NCI-H2171 (cell line): ENCODE measurements at regions not wholly inside any gene's neighbourhood (a gene's known extent, or its start where the extent isn't known, plus 50 kb on each side); places are given as distances from the start of the nearest gene placed in this dataset.
A peak's percentile ranks its signal among the peaks of the same experiment; 100 is the strongest.

Source experiments
- DNase-seq: peaks from one replicate; lab custom pipeline; 2025; lab: John Stamatoyannopoulos, UW

DNA sequence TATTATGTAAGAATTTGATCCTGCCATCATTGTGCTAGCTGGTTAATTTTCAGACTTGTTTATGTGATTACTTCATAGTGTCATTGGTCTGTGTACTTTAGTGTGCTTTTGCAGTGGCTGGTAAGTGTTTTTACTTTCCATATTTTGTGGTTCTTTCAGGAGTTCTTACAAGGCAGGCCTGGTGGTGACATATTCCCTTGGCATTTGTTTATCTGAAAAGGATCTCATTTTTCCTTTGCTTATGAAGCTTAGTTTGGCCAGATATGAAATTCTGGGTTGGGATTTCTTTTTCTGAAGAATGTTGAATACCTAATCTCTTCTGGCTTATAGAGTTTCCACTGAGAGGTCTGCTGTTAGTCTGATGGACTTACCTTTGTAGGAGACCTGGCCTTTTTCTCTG lies 72.8 kb upstream of the MC4R start:
- no peak for DNase-seq

GRCh38 chr18:60446821-60447220 lies 74.2 kb upstream of the MC4R start:
- peak; percentile 96 for DNase-seq

DNA sequence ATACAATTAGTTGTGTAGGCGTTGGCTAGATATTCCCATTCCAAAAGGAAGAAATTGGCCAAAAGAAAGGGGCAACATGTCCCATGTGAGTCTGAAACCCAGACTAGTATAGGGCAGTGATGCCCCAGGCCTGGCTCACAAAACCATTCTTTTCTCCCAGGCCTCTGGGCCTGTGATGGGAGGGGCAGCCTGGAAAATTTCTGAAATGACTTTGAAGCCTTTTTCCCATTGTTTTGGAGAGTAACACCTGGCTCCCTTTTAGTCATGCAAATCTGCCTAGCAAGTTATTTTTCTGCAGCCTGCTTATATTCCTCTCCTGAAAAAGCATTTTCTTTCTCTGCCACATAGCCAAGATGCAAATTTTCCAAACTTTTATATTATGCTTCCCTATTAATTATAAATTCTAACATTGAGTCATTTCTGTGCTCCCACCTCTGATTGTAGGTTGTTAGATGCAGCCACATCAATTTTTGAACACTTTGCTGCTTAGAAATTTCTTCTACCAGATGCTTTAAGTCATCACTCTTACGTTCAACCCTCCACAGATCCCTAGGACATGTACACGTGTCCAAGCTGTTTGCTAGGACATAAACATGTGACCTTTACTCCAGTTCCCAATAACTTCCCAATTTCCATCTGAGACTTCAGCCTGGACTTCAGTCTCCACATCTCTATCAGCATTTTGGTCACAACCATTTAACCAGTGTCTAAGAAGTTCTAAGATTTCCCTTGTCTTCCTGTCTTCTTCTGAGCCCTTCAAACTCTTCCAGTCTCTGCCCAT lies 76.1 kb upstream of the MC4R start:
- DNase-seq, result no peak

GRCh38 chr18:60452421-60452820 lies 79.8 kb upstream of the MC4R start:
- DNase-seq, result no peak

GRCh38 chr18:60466677-60467076 lies 94.1 kb upstream of the MC4R start:
- no peak for DNase-seq

- no peak for DNase-seq
These were observed 97.0 kb upstream of the MC4R start for GRCh38 chr18:60469387-60470100.

- DNase-seq, result no peak
These were observed 99.1 kb upstream of the MC4R start for GRCh38 chr18:60471652-60472051.

- no peak for DNase-seq
These were observed 112.6 kb upstream of the MC4R start for GRCh38 chr18:60485201-60485600.

DNA sequence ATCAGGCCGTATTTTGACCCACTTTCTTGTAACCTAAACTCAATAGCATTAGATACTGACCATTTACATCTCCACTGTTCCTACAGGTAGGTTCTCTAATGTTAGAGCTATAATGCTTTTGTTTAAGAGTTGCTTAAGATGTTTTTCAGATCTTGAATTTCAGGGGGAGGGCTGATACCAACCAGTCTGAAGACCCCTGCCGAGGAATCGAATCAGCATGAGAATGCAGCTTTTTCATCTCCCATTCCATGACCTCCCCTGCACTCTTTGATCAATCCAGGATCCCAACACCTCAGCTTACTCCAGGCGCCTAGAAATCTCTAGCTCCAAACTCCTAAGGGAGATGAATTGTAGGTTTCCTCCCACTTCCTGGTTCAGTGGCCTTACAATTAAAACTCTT lies 120.5 kb upstream of the MC4R start:
- DNase-seq, result no peak

DNA sequence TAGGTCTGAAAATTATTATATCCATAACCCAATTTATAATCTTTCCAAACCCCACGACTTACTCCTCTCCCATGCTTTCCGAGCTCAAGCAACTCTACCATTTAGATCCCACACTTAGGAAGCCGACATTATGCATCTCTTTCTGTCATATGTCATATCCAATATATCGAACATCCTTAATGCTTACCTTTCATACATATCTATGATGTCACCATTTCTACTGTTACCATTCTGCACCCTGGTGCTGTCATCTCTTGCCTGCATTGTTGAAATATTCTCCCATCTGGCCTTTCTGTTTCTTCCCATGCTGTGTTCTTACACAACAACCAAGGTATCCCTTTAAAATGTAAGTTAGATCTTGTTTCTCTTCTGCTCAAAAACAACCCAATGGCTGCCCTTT lies 127.1 kb upstream of the MC4R start:
- no peak for DNase-seq

- no peak for DNase-seq
These were observed 128.4 kb upstream of the MC4R start for GRCh38 chr18:60500960-60501359.

DNA sequence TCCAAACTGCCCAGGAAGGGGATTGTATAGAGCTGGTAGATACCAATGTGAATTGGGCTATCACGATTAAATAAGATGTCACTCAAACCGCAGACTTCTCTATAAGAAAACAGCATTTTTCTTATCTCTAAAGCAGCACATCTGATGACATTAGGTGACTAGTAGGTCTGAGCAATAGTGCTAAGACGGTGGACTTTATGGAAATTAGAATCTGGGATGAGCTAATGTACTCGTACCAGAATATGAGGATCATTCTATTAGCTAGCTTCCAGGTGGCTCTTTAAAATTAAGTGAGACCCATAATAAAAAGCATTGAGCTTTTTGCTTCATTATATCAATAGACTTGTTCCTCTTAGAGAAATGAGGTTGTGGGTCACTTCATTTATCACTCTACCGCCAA lies 130.0 kb upstream of the MC4R start:
- no peak for DNase-seq

DNA sequence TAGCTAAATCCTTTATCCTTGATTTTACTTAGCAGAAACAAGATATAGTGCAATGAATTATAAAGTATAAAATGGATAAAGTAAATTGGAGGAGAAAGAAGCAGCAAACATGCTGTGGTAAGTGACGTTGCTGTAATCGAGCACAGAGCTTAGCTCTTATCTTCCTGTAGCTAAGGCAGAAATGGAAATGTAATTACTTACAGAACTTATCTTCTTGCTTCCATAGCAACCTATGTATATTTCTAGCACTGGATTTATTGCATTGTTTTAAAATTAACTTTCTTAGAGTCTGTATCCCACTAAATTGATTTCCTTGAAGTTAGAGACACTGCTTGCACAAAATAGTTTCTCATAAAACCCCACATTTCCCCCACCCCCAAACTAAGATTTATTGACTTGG lies 130.6 kb upstream of the MC4R start:
- DNase-seq, result no peak

GRCh38 chr18:60506190-60506589 lies 133.6 kb upstream of the MC4R start:
- DNase-seq, result no peak

DNA sequence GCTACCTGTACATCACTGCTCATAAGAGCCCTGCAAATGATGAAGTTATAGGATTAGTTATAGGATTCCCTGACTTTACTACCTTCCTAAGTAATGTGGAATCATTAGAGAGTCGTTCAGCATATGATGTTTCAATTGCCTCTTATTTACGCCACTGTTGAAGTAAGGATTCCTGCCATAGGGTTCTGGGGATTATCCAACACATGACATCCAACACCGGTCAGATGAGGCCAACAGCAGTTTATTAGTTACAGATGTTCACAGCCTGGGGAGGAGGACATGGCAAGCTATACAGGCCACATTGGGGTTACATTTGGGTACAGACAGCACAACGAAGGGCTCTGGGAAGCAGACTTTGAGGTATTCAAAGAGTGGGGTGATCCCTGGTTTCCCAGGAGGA lies 134.1 kb upstream of the MC4R start:
- no peak for DNase-seq

DNA sequence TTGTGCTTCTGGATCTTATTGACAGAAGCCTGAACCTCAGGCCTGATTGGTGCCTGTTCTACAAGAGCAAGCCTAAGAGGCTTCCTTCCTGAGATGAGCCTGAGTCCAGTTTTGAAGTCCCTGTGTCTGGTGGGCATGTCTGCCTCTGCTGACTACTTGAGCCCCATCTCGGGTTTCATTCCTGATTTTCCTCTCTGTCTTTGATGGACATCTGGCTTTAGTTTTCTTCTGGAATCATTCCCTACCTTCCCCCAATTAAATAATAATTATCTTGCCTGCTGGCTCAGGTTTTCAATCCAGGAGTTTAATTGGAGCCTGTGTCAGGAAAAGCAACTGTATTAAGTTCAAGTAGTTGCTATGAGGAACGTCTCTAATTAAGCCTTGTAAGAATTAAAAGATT lies 135.5 kb upstream of the MC4R start:
- peak; percentile 38 for DNase-seq

- no peak for DNase-seq
These were observed 162.0 kb upstream of the MC4R start for GRCh38 chr18:60534538-60534937.

GRCh38 chr18:60537074-60537473 lies 164.5 kb upstream of the MC4R start:
- DNase-seq, result no peak

GRCh38 chr18:60538891-60539290 lies 166.3 kb upstream of the MC4R start:
- no peak for DNase-seq

DNA sequence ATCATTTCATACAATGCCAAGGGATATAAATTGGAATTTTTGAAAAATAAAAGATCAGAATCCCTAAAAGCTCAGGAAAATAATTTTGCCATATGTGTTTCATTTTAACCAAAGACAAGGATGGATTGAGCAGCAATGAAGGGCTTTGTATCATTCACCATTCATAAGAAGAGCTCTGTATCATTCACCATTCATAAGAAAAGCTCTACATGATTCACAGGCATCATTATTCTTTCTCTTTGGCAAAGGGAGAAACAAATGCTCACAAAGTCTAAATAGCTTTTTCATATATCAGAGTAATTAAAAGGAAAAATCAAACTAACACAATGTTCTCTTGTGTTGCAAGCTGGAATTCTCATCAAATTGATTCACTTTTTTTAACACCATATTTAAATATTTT lies 169.1 kb upstream of the MC4R start:
- DNase-seq, result no peak

- no peak for DNase-seq
These were observed 171.1 kb upstream of the MC4R start for GRCh38 chr18:60543646-60544045.

- peak; percentile 82 for DNase-seq
These were observed 176.9 kb upstream of the MC4R start for GRCh38 chr18:60549338-60549960.

- no peak for DNase-seq
These were observed 180.4 kb upstream of the MC4R start for GRCh38 chr18:60552948-60553347.
